ENCODE measurements at regions not wholly inside any gene's neighbourhood (a gene's known extent, or its start where the extent isn't known, plus 50 kb on each side); places are given as distances from the start of the nearest gene placed in this dataset.
"Not testable (repeated sequence)": the region's sequence is repeated elsewhere in the genome, so short reads cannot be mapped to it uniquely, and the experiment has no call there.

- no peak for DNase-seq
Measured at GRCh38 chr2:365367-366275, 77.7 kb upstream of the ALKAL2 start.

DNA sequence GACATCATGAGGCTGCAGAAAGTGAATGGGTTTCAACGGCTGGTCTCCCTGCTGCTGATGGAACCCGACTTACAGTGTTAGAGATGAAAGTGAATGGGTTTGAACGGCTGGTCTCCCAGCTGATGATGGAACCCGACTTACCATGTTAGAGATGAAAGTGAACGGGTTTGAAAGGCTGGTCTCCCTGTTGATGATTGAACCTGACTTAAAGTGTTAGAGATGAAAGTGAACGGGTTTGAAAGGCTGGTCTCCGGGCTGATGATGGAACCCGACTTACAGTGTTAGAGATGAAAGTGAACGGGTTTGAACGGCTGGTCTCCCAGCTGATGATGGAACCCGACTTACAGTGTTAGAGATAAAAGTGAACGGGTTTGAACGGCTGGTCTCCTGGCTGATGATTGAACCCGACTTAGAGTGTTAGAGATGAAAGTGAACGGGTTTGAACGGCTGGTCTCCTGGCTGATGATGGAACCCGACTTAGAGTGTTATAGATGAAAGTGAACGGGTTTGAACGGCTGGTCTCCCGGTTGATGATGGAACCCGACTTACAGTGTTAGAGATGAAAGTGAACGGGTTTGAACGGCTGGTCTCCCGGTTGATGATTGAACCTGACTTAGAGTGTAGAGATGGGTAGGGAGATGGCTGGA, 76.1 kb upstream of the ALKAL2 start:
- DNase-seq, result no peak

- no peak for DNase-seq
Measured at GRCh38 chr2:362924-363323, 75.0 kb upstream of the ALKAL2 start.

- DNase-seq, result no peak
Measured at GRCh38 chr2:360124-360523, 72.2 kb upstream of the ALKAL2 start.

GRCh38 chr2:359047-359446, 71.2 kb upstream of the ALKAL2 start:
- no peak for DNase-seq

- DNase-seq, result no peak
Measured at GRCh38 chr2:357811-358210, 69.9 kb upstream of the ALKAL2 start.

GRCh38 chr2:356304-356703, 68.4 kb upstream of the ALKAL2 start:
- not testable (repeated sequence) for DNase-seq

- DNase-seq, result no peak
Measured at GRCh38 chr2:355773-356172, 67.9 kb upstream of the ALKAL2 start.

DNA sequence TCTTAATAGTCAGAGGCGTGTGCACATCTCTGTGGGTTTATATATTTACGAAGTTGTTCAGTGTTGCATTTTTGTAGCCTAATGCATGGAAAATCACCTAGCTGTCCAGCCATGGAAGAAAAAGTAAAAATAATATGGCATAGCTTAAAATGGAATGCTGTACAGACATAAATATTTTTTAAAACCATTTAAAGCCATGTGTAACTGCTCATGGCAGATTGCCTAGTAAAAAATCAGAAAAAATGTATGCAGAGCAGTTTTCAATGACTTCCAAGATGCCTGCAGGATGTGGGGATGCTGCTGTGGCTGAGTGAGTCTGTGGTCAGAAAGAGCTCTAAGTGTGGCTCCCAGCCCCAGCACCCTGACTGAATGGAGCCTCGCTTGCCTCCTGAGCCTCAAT, 64.8 kb upstream of the ALKAL2 start:
- DNase-seq, result no peak

- DNase-seq, result no peak
Measured at GRCh38 chr2:349390-349789, 61.5 kb upstream of the ALKAL2 start.

GRCh38 chr2:348361-348916, 60.5 kb upstream of the ALKAL2 start:
- no peak for DNase-seq

DNA sequence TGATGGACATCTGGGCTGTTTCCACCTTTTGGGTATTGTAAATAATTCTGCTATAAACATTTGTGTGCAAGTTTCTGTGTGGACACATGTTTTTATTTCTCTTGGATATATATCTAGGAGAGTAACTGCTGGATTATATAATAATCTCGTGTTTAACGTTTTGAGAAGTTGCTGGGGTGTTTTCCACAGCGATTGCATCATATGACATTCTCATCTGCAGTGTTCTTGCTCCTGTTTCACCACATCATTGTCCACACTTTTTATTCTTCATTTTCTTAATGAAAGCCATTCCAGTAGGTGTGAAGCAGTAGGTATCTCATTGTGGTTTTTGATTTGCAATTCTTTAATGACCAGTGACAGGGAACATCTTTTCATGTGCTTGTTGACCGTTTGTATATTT, 56.9 kb upstream of the ALKAL2 start:
- no peak for DNase-seq

DNA sequence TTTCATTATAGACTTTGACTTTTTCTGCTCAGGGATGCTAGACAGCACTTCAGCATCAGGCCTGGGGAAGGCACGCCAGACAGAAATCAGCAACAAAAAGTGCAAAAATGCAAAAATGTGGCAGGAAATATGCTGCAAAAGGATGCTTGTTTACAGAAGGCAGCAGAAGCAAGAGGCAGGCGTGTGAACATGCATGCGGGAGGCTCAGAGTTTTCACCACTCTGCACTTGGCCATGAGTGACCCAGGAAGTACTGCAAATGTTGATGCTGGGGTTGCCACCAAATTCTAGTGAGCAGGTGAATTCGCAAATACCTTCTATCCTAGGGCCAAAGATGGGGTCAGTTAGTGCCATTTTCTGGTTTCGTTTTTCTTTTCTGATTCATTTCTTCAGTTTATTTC, 55.5 kb upstream of the ALKAL2 start:
- DNase-seq, result no peak

DNA sequence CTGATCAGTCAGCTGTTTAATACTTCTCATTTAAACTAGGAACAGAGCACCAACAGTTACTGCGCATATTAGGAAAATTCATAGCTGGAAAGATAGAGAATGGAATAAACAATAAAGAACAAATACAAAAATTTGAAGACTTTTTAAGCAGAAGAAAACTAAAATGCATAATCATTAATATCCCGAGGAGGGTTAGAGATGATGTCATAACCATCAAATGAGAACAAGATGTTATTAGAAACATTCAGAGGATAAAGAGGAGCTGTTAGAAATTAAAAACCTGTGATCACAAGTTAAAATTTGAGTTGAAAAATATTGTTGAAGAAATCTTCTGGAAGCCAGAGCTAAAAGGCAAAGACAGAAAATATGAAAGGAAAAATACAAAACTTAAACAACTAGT, 54.0 kb upstream of the ALKAL2 start:
- no peak for DNase-seq

- no peak for DNase-seq
Measured at GRCh38 chr2:341017-341542, 53.2 kb upstream of the ALKAL2 start.
